NCI-H128 (cell line): ENCODE measurements at regions not wholly inside any gene's neighbourhood (a gene's known extent, or its start where the extent isn't known, plus 50 kb on each side); places are given as distances from the start of the nearest gene placed in this dataset.
"Not testable (repeated sequence)": the region's sequence is repeated elsewhere in the genome, so short reads cannot be mapped to it uniquely, and the experiment has no call there.

Experiments used
- DNase-seq: peaks from one replicate; lab custom pipeline; 2025; ENCODE audit not compliant: unreplicated experiment; lab: John Stamatoyannopoulos, UW

DNA sequence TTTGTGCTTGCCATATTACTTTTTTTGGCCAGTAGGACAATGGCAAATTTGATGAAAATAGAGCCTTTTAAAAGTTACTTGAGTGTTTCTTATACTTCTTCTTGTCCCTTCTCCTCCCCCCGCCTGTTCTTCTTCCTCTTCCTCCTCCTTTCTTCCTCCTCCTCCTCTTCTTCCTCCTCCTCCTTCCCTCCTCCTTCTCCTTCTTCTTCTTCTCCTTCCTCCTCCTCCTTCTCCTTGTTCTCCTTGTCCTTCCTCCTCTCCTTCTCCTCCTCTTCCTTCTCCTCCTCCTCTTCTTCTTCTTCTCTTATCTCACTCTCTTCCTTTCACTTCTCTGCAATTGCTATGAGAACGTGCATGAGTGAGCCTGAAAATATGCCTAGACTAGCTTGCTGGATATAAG lies 466.2 kb upstream of the NR5A2 start:
- DNase-seq = no peak

DNA sequence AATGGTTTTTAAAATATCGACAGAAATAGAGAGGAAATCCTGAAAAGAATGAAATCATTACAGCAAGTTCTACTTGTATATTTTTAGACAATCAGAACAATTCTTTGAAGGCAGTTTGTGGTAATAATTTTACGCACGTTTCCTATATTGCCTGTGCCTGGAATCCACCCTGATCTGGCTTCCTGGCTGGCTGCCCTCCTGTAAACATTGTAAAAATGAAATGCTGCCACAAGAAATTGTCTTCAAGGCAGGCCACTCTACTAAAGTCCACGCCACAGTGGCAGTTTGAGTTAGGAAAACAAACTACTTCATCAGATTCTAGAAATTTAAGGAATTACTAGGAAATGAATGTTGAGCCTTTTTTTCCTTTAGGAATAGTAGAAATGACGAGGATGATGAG lies 454.5 kb upstream of the NR5A2 start:
- no peak for DNase-seq

DNA sequence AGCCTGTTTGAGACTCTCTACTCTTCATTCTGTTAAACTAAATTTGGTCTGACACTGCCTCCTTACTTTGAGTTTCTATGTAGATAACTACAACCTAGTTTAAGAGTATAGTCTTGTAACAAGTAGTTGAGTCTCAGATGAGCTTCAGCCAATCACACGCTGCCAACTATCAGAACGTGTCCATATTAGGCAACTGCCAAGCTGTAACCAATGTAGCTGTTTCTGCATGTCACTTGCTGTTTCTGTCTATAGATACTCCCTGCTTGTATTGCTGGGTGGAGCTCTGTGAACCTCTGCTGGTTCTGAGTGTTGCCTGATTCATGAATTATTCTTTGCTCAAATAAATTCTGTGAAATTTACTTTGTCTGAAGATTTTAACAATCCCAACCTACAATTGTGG lies 452.6 kb upstream of the NR5A2 start:
- no peak for DNase-seq

DNA sequence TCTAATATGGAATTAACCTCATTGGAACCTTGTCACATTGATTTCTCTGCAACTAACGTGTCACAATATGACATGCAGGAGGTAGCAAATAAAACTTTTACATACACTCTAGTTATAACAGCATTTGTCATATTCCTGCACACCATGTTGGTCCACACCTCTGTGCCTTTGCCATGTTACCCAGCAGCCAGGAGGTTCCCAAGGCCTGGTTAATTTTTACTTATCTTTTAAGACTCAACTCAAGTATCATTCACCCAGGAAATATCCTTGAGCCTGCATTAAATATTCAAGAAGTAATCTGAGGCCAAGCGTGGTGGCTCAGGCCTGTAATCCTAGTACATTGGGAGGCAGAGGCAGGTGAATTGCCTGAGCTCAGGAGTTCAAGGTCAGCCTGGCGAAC lies 447.2 kb upstream of the NR5A2 start:
- DNase-seq = no peak

DNA sequence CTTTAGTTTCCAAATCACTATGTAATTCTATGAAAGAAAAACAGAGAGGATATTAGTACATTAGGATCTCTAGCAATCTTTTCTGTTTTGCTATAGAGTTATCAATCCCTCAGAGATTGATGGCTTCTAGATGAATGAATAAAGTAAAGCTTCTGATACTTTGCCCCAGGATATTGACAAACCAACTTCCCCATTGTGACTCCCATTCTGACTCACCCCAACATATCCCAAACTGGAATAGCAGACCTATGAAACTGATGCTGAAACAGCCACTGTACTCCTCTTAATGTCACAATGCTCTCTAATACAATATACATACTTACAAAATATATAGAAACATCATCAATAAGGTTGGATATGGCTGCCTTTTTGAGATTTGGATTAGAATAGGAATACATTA lies 442.1 kb upstream of the NR5A2 start:
- no peak for DNase-seq

DNA sequence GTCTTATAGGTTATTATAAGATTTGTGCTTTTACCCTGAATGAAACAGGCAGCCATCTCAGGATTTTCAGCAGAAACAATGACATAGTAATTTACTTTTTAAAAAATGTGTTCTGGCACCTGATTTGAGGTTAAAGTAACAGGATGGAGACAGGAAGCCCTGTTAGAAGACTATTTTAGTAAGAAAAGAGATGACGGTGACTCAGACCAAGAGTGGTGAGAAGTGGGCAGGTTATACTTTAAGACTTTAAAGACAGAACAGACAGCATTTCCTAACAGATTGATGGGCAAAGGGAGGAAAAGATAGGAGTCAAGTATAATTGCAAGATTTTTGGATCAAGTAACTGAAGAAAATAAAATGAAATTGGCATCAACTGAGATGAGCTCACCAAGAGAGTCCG lies 436.8 kb upstream of the NR5A2 start:
- no peak for DNase-seq

DNA sequence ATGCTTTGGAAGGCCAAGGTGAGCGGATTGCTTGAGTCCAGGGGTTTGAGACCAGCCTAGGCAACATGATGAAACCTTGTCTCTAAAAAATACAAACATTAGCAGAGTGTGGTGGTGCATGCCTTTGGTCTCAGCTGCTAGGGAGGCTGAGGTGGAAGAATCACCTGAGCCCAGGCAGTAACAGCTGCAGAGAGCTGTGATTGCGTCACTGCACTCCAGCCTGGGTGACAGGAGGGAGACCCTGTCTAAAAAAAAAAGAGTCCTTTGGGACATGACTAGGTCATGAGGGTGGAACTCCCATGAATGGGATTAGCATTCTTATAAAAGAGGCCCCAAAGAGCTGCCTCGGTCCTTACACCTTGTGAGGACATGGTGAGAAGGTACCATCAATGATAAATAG lies 436.0 kb upstream of the NR5A2 start:
- no peak for DNase-seq

DNA sequence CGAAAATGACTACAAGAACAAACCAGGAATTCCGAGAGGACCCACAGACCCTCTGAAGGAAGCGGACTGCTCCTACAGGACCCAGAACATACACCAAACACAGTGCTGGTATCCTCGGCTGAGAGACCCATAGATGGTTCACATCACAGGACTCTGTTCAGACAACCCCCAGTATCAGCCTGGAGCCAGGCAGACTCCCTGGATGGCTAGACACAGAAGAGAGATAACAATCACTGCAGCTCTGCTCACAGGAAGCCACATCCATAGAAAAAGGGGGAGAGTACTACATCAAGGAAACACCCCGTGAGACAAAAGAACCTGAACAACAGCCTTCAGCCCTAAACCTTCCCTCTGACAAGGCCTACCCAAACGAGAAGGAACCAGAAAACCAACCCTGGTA lies 434.0 kb upstream of the NR5A2 start:
- DNase-seq = no peak

DNA sequence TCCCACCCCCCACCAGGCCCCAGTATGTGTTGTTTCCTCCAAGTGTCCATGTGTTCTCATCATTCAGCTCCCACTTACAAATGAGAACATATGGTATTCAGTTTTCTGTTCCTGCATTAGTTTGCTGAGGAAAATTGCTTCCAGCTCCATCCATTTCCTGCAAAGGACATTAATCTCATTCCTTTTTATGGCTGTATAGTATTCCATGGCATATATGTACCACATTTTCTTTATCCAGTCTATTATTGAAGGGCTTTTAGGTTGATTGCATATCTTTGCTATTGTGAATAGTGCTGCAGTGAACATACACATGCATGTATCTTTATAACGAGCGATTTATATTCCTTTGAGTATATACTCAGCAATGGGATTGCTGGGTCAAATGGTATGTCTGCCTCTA lies 431.1 kb upstream of the NR5A2 start:
- not testable (repeated sequence) for DNase-seq

DNA sequence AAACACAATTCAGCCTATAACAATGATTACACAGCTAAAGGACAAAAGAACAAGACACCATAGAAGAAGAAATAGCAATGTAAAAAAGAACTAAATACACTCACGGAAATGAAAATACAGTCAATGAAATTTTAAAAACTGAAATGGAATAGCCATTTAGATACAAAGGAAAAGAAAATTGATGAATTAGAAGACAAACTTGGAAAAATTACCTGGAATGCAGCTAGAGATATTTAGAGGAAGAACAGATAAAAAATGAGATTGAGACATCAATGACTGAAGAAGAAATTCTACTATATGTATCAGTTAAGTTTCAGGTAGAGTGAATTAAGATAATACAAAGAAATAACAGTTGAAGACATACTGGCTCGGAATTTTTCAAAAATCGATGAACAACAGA lies 430.4 kb upstream of the NR5A2 start:
- no peak for DNase-seq

DNA sequence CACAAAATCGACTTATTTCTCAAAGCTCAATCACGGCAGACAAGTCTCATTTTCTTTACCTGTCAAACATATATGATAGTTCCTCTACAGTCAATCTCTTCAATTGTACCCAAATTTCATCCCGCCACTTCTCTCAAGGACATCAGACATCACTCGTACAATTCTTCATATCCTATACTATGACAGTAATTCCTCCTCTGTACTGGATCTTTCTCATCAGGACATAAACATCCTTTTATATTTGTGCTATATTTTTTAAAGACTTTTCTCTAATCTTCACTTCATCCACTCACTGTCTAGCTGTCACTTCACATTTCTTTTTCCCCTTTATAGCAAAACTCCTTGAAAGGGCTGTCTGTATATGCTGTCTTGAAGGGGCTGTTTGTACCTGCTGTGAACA lies 419.1 kb upstream of the NR5A2 start:
- no peak for DNase-seq

DNA sequence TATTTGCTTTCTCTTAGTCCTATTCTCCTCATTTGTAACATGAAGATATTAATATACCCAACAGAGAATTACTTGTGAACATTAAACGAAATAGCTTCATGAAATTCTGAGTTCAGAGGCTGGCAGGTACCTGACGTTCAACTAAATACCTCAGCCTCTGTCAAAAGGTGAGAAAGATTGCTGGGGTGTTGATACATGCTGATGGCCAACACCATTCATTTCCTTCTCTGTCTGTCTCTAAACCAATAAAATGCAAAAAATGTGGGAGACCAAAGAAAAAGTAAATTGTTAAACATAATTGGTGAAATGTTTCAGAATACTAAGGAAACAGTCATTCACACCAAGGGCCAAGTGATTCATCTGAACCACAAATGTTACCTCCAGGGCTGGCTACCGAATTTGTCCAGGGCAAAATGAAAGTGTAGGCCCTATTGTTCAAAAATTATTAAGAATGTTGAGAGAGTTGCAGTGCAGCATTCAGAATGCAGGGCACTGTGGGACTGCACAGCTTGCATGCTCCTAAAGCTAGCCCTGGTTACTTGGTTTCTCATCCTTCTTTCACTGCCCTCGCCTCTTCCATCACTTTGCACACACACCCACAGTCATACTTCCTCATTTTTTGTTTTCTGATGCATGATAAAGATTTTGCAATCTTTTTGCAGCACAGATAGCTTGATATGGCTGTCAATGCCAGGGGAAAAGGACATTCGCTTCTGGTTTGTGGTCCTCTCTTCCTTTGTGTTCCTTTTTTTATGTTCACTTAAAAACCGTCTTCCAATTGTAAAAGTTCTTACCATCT lies 414.3 kb upstream of the NR5A2 start:
- DNase-seq = no peak

DNA sequence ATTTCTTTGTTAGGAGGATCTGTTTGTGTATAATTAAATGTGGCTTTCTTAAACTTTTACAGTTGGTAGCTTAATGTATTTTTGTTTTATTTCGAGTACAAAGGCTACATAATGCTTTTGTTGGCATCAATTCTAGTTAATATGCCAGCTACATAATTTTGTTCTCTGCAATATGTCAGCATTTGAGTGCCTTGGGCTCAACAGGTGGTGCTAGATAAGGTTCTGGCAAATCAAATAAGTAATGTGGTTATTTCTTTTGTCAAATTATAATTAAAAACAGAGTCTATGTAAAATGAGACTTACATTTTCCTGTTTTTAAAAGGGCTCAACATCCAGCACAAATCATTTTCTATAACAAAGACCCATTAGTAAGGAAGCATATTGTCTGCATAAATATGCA lies 410.6 kb upstream of the NR5A2 start:
- no peak for DNase-seq

DNA sequence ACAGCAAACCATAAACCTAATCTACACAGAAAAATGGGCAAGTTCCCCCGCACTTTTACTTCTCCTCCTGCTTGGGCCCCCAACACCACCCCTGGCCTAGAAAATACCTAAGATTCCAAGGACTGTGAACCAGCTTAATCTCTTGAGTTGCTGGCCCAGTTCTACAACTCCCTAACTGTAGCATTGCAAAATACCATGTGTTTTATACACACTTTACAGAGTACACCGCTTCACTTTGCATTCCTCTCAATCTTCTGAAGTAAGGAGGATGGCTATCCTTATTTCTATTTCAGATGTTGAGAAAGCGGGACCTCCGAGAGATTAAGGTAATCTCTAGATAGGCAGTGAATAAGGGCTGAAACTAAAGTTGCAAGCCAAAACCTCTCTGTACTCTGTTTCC lies 408.3 kb upstream of the NR5A2 start:
- no peak for DNase-seq

DNA sequence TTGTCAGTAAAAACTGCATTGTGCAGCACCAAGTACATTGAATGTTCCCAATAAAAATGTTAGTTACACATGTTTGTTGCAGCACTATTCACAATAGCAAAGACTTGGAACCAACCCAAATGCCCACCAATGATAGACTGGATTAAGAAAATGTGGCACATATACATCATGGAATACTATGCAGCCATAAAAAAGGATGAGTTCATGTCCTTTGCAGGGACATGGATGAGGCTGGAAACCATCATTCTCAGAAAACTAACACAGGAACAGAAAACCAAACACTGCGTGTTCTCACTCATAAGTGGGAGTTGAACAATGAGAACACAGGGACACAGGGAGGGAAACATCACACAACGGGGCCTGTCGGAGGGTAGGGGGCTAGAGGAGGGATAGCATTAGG lies 401.3 kb upstream of the NR5A2 start:
- not testable (repeated sequence) for DNase-seq

DNA sequence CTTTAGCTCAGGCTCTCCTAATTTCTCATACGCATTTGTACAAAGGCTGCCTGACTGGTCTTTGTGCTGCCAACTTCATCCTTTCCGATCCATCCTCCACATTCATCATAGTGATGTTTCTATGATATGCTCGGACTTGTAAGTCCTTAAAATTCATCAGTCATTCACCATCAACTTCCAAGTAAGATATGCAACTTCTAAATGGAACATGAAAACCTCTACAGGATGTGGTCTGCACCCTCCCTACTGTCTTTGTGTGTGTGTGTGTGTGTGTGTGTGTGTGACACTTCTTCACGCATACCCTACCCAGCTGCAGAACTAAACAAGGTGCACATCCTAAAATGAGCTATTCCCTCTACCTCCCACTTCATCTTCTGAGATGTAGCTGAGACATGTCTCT lies 397.9 kb upstream of the NR5A2 start:
- no peak for DNase-seq

DNA sequence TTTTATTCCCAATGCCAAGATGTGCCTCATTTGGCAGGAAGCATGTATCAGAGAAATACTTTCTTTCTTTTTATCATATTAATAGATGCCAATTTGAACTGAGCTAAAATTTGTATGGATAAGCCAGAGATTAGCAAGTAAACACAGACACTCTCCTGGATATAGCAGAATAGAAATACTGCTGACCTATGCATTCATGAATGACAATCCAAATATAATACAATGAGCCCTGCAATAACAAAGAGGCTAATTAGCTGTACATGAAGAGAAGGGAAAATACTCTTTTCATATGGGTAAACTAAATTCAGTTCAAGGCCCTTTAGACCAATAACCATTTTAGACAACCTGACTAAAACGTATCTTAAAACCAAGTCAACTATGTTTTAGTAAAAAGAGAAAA lies 388.1 kb upstream of the NR5A2 start:
- DNase-seq = no peak

DNA sequence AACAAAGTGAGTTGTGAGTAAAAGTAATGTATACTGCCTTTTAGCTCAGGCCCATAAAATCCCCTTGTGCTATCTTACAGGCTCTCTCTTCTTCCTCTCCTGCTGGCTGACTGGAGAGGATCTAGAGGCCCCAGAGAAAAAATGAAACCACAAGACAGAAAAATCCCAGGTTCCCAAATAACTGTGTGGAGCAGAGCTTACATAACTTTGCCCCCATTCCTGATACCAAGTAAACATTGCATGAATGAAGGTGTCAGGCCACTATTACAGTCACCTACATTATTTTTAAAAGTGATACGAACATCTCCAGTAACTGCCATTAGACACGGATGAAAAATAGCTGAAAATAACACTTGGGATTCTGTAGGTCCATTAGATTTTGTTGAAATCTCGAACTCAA lies 386.0 kb upstream of the NR5A2 start:
- DNase-seq = no peak

DNA sequence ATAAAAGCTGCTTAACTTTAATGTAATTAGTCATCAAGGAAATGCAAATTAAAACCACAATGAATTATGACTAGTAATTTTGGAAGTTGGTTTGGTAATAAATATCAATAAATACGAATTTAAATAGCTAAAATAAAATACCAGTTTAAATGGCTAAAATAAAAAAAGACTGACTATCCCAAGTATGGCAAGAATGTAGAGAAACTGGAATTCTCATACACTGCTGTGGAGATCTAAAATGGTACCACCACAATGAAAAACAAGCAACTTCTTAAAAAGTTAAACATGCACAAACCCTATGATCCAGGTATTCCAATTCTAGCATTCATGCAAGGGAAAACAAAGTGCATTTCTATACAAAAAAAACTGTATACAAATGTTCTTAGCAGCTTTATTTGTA lies 382.6 kb upstream of the NR5A2 start:
- DNase-seq = no peak

DNA sequence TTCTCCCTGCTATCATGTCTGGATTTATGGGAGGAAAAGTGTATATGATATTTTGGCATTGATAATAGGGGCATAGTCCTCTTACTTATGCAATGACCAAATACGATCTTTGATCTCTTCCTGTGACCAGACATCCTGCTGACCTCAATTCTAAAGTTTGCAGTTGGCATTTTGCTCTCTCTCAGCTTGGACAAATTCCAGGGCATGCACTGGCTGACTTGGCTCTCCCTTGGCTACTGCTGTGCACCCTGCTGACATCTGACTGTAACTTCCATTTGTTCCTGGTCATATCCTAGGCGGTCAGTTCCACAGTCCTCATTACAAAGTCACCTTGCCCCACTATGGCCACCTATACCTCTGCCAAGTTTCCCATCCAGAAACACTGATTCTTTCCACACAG lies 380.7 kb upstream of the NR5A2 start:
- no peak for DNase-seq

DNA sequence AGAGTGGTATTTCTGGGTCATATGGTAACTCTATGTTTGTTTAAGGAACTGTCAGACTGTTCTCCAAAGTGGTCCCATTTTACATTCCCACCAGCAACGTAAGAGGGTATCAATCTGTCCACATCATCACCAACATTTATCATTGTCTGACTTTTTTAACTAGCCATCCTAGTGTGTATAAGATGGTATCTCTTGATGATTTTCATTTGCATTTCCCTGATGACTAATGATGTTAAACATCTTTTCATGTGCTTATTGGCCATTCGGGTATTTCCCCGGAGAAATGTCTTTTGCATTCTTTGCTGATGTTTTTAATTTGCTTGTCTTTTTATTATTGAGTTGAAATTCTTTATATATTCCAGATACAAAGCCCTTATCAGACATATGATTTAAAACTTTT lies 370.1 kb upstream of the NR5A2 start:
- DNase-seq = no peak

DNA sequence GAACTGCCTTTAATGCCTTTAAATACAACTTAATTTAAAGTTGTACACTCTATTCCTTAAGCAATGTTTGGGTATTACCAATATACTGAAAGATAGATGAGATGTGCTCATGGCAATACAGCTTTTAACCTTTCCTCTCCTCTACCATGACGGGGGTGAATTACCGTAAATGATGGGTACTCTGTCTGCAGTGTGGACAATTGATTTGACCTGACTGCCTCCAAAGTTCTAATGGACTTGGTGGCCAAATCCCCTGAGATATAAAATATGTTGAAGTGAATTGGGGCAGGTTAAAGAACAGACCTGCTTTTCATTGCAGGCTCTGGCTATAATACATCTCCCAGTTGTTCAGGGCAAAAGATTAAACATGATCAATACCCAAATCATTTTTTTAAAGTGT lies 367.4 kb upstream of the NR5A2 start:
- DNase-seq = no peak

DNA sequence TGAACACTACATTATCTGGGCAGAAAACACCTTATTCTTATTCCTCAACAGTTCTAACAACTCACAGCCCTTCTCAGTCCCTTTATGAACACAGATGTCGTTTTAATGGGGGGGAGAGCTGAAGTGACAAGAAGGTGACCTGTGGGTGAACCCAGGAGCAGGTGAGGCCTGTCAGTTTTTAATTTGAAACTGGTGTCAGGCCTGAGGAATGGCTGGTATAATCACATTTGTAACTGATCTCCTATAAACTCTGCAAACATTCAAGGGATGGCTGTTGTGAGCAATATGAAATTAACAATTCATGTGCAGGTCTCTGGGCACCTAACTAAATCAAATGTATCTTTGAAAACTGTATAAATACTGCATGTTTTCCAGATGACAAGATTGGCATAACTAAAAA lies 362.1 kb upstream of the NR5A2 start:
- DNase-seq = no peak

DNA sequence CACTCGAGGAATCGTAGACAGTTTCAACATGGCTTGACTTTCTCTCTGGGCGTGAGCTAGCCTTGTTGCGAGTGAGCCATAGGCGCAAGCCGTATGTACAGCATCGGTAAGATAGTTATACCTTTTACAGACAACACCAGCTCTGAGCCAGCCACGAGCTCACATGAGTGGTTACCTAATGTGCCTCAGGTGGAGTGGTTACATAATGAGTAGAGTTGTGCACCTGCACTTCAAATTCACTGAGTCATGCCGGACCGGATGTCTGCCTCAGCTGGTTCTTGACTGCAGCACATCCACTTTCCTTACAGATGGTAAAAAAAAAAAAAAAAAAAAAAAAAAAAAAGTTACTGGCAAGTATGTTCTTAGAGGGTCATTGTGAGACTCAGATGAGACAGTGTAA lies 360.4 kb upstream of the NR5A2 start:
- DNase-seq = peak; percentile 19
